ELR (cell line): ENCODE measurements at regions not wholly inside any gene's neighbourhood (a gene's known extent, or its start where the extent isn't known, plus 50 kb on each side); places are given as distances from the start of the nearest gene placed in this dataset.

Experiments used
- DNase-seq: peaks from one replicate; pipeline ENCODE4 v3.0.0-alpha.2; 2015; ENCODE audit warnings: low read depth

GRCh38 chr10:29160150-29160617 lies 128.7 kb upstream of the LYZL1 start:
- peak; percentile 94 for DNase-seq

GRCh38 chr10:29163746-29164145 lies 125.1 kb upstream of the LYZL1 start:
- peak; percentile 86 for DNase-seq

- no peak for DNase-seq
These were observed 122.2 kb upstream of the LYZL1 start for GRCh38 chr10:29166713-29167112.

GRCh38 chr10:29169021-29169420 lies 119.8 kb upstream of the LYZL1 start:
- no peak for DNase-seq

GRCh38 chr10:29171717-29172116 lies 117.2 kb upstream of the LYZL1 start:
- no peak for DNase-seq

- peak; percentile 37 for DNase-seq
These were observed 114.5 kb upstream of the LYZL1 start for GRCh38 chr10:29174389-29174788.

GRCh38 chr10:29176845-29177832 lies 111.7 kb upstream of the LYZL1 start:
- DNase-seq: no peak

GRCh38 chr10:29181936-29182335 lies 106.9 kb upstream of the LYZL1 start:
- peak; percentile 6 for DNase-seq

GRCh38 chr10:29183301-29183945 lies 105.4 kb upstream of the LYZL1 start:
- no peak for DNase-seq

GRCh38 chr10:29184205-29185000 lies 104.5 kb upstream of the LYZL1 start:
- no peak for DNase-seq

GRCh38 chr10:29185050-29185449 lies 103.8 kb upstream of the LYZL1 start:
- DNase-seq: no peak

GRCh38 chr10:29186221-29186620 lies 102.6 kb upstream of the LYZL1 start:
- peak; percentile 37 for DNase-seq

- no peak for DNase-seq
These were observed 99.6 kb upstream of the LYZL1 start for GRCh38 chr10:29189256-29189655.

GRCh38 chr10:29191674-29192073 lies 97.2 kb upstream of the LYZL1 start:
- no peak for DNase-seq

GRCh38 chr10:29199339-29199738 lies 89.5 kb upstream of the LYZL1 start:
- DNase-seq: no peak

GRCh38 chr10:29199941-29200679 lies 88.8 kb upstream of the LYZL1 start:
- DNase-seq: peak; percentile 4

- DNase-seq: no peak
These were observed 86.4 kb upstream of the LYZL1 start for GRCh38 chr10:29202386-29202940.

GRCh38 chr10:29203432-29203831 lies 85.4 kb upstream of the LYZL1 start:
- DNase-seq: no peak

- no peak for DNase-seq
These were observed 84.6 kb upstream of the LYZL1 start for GRCh38 chr10:29204070-29204800.

GRCh38 chr10:29205787-29206186 lies 83.1 kb upstream of the LYZL1 start:
- no peak for DNase-seq

GRCh38 chr10:29208845-29209244 lies 80.0 kb upstream of the LYZL1 start:
- DNase-seq: no peak
